ENCODE measurements at regions not wholly inside any gene's neighbourhood (a gene's known extent, or its start where the extent isn't known, plus 50 kb on each side); places are given as distances from the start of the nearest gene placed in this dataset.

DNA sequence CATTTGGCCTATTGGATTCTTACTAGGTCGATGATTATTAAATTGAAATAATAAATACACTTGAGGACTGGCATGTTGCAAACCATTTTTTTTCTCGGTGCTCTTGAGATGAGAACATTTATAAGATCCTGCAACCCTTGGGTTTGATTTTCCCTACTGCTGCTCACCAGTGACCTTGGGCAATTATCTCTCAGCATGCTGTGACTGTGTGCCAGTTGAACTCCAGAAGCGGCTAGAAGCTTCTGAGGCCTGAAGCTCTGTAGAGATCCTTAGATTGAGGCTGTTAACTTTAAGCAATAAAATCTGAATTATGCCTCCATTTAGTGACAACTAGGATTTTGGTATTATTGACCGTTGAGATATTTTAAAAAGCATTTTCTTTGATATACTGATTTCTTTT lies 489.8 kb downstream of the MAT2B start:
- H3K27ac Mint-ChIP-seq: no peak overlapping the region
- no peaks in the 10 kb centered on the region for H3K27me3 Mint-ChIP-seq
- DNase-seq: no peak
- no peaks in the 10 kb centered on the region for H3K36me3 Mint-ChIP-seq
- H3K4me1 Mint-ChIP-seq: no peaks in the 10 kb centered on the region
- peaks cover 3% of the 10 kb centered on the region for H3K9me3 Mint-ChIP-seq
- H3K4me3 Mint-ChIP-seq: no peak overlapping the region

DNA sequence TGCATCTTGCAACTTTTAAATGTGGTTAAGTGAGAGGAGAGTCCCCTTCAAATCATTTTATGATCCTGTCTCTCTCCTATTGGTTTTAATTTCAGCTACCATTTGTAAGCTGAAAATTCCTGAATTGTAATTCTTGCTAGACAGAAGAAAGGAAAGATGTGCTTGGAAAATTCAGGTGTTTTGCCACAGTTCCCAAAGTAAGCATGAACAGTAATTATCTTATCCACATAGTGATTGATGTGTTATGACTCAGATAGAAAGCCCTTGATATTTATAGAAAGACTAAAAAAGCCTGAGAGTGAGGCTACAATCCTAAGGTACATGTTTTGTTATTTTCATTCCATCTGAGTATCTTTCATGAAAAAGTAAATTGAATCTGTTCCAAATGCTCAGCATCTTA lies 492.5 kb downstream of the MAT2B start:
- peaks cover 3% of the 10 kb centered on the region for H3K9me3 Mint-ChIP-seq
- no peaks in the 10 kb centered on the region for H3K4me1 Mint-ChIP-seq
- no peak overlapping the region for H3K4me3 Mint-ChIP-seq
- DNase-seq: no peak
- no peaks in the 10 kb centered on the region for H3K27me3 Mint-ChIP-seq
- no peaks in the 10 kb centered on the region for H3K36me3 Mint-ChIP-seq
- H3K27ac Mint-ChIP-seq: no peak overlapping the region

DNA sequence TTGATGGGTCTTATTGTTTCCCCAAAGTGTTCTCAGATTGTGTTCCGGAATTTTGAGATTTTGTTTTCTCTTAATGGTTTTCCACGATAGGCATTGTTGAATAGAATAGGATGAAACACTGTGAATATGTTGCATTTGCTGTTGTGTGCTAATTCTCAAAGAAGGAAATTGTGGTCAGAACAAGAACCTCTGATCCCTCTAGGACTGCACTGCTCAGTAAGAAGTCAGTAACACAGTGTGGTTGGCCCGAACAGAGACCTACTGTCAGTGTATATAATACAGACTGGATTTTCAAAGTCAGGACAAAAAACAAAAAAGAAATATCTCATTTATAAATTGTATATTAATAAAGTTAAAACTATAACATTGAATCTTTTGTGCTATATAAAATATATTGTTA lies 494.8 kb downstream of the MAT2B start:
- H3K4me3 Mint-ChIP-seq: no peak overlapping the region

DNA sequence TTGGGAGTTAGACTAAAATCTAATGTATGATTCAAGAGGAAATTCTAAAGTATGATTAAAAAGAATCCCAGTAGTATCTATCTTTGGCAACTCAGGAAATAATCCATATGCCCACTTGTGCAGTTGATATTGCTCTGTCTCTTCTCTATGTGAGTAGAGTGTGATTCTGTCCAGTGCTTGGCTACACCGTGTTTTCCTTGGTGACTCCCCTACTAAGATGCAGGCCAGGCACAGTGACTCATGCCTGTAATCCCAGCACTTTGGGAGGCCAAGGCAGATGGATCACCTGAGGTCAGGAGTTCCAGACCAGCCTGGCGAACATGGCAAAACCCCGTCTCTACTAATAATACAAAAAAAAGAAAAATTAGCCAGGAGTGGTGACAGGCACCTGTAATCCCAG lies 495.4 kb downstream of the MAT2B start:
- Mint-ChIP-seq H3K4me3 (no peak overlapping the region), H3K36me3 (no peaks in the 10 kb centered on the region), H3K9me3 (peaks cover 3% of the 10 kb centered on the region), H3K27ac (no peak overlapping the region), H3K27me3 (no peaks in the 10 kb centered on the region), H3K4me1 (no peaks in the 10 kb centered on the region)
- DNase-seq: no peak

More for the DNA sequence above, 494.8 kb downstream of the MAT2B start:
- Mint-ChIP-seq H3K36me3 (no peaks in the 10 kb centered on the region), H3K27ac (no peak overlapping the region), H3K27me3 (no peaks in the 10 kb centered on the region), H3K4me1 (no peaks in the 10 kb centered on the region), H3K9me3 (peaks cover 3% of the 10 kb centered on the region)
- DNase-seq: no peak

DNA sequence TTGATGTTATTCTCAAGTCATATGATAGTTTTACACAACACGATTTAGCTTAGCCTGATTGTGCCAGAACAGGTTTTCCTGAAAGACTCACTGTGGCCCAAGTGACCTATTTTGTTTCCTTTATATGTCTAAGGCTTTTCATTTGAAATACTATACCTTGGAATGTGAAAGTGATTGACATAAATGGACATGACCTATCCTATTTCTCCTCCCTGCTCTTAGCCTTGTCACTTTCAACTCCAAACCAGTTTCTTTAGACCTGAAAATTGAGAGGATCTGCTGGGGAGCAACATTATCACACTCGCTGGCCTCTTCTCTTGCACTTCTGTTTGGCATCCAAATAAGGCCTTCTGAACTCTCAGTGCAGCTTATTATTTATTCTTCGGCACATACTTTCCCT lies 496.8 kb downstream of the MAT2B start:
- H3K9me3 Mint-ChIP-seq: peaks cover 3% of the 10 kb centered on the region
- H3K36me3 Mint-ChIP-seq: no peaks in the 10 kb centered on the region

DNA sequence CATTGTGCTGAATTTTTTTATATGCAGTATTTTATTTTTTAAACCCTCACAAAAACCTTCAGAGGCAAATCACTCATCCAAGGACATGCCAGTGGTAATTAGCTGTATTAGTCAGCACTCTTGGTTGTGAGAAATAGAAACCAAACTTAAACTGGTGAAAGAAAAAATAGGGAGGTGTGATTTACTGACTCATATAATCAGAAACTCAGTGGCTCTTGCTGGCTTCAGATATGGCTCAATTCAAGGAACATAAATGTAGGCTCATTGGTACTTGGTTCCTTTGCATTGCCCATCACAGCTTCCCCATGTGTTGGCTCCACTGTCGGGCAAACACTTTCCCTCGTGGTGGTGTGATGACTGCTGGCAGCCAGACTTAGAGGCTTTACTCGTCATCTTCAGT lies 497.2 kb downstream of the MAT2B start:
- Mint-ChIP-seq H3K4me1 (no peaks in the 10 kb centered on the region), H3K36me3 (no peaks in the 10 kb centered on the region), H3K9me3 (no peaks in the 10 kb centered on the region), H3K27me3 (no peaks in the 10 kb centered on the region), H3K4me3 (no peak overlapping the region), H3K27ac (no peak overlapping the region)
- DNase-seq: no peak

More for the DNA sequence above, 496.8 kb downstream of the MAT2B start:
- DNase-seq: no peak
- H3K27ac Mint-ChIP-seq: no peak overlapping the region
- no peak overlapping the region for H3K4me3 Mint-ChIP-seq
- no peaks in the 10 kb centered on the region for H3K4me1 Mint-ChIP-seq
- no peaks in the 10 kb centered on the region for H3K27me3 Mint-ChIP-seq

DNA sequence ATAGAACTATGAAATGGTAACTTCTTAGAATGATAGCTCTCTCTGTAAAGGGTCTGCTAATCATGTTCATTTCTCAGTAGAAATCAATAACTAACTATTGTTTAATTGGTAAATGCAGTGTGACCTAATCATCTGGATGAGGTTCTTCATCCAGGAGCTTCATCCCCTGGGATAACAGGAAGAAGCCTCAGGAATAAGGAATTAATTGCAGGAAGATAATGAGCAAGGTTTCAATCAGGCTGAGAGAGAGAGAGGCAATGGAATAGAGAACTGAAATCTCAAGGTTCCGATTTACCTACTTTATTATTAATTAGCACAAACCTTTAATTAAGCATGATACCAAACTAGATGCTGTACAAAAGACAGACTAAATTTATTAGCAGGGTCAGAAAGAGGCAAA lies 499.7 kb downstream of the MAT2B start:
- no peak overlapping the region for H3K4me3 Mint-ChIP-seq
- no peaks in the 10 kb centered on the region for H3K36me3 Mint-ChIP-seq
- H3K9me3 Mint-ChIP-seq: no peaks in the 10 kb centered on the region
- DNase-seq: no peak
- H3K27ac Mint-ChIP-seq: no peak overlapping the region
- no peaks in the 10 kb centered on the region for H3K4me1 Mint-ChIP-seq
- no peaks in the 10 kb centered on the region for H3K27me3 Mint-ChIP-seq

DNA sequence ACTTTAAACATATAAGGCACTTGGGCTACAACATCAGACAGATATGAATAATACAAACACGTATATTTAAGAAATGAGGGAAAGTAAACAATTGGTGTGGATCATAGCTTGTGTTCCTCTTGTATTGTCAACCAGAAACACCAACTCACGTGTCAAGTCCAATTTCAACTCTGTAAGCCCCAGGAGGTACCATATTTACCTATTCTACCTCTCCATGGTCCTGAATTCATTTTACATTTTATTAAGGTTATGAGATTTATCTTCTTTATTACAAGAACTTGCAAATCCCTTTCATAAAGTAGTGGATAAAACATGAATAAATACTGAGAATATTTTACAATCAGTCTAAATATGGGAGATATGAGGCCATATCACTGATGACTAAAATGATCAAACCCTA lies 501.6 kb downstream of the MAT2B start:
- no peaks in the 10 kb centered on the region for H3K4me1 Mint-ChIP-seq
- H3K9me3 Mint-ChIP-seq: no peaks in the 10 kb centered on the region
- H3K27ac Mint-ChIP-seq: no peak overlapping the region
- H3K27me3 Mint-ChIP-seq: no peaks in the 10 kb centered on the region
- H3K4me3 Mint-ChIP-seq: no peak overlapping the region
- H3K36me3 Mint-ChIP-seq: no peaks in the 10 kb centered on the region
- no peak for DNase-seq

DNA sequence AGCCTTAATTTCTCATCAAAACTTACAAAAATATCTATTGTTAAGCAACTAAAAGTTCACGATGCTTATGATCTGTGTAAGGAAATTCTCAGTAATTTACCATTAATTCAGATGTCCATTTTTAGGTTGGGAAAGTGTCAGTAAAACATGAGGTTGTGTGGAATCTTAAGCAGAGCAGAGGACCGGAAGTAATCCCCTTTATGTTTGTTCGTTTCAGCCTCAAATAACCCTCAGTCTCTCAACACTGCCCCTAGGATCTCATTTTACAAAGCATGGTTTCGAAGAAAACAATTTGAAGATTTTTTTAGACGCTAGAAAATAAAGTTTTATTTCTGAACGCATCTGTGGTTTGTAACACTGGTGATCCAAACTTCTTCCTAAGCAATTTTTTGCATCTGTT lies 504.2 kb downstream of the MAT2B start:
- Mint-ChIP-seq H3K4me3 (no peak overlapping the region), H3K27ac (no peak overlapping the region), H3K27me3 (peaks cover 8% of the 10 kb centered on the region), H3K4me1 (no peaks in the 10 kb centered on the region), H3K36me3 (no peaks in the 10 kb centered on the region), H3K9me3 (no peaks in the 10 kb centered on the region)
- no peak for DNase-seq

DNA sequence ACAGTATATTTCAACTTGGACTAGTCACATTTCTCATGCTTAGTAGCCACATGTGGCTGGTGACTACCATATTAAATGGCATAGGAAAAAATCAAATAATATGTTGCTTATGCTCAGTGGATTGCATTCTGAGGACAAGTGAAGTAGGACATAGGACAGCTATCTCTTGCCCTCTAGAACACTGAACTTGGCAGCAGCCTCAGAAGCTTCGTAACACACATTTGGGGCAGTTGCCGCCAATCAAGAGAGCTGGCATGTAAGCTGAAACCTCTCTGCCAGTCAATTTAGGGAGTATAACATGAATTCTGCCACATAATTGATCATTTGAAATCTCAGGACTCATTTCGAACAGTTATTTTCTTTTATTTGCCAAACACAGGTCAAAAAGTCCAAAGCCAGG lies 505.5 kb downstream of the MAT2B start:
- DNase-seq: no peak
- no peak overlapping the region for H3K27ac Mint-ChIP-seq
- H3K4me3 Mint-ChIP-seq: no peak overlapping the region
- peaks cover 8% of the 10 kb centered on the region for H3K27me3 Mint-ChIP-seq
- no peaks in the 10 kb centered on the region for H3K36me3 Mint-ChIP-seq
- H3K4me1 Mint-ChIP-seq: no peaks in the 10 kb centered on the region
- no peaks in the 10 kb centered on the region for H3K9me3 Mint-ChIP-seq

DNA sequence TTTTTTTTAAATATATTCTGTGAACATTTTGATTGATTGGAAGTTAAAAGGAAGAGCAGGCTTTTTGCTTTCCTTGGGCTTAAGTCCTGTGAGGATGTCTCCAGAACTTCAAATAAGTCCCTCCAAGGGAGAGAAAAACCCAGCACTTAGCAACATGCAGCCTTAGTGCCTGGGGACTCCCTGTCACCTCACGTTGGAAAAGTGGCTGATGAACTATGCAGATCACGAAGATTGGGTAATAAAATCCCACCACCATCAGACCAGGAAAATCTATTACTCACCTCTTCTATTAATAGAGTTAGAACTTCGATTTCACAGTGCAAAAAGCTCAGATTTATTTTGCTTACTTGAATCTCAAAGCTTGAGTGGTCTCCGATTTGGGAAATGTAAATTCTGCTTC lies 507.0 kb downstream of the MAT2B start:
- DNase-seq: no peak
- Mint-ChIP-seq H3K4me3 (no peak overlapping the region), H3K4me1 (no peaks in the 10 kb centered on the region), H3K27me3 (peaks cover 8% of the 10 kb centered on the region), H3K27ac (no peak overlapping the region), H3K36me3 (no peaks in the 10 kb centered on the region), H3K9me3 (no peaks in the 10 kb centered on the region)

DNA sequence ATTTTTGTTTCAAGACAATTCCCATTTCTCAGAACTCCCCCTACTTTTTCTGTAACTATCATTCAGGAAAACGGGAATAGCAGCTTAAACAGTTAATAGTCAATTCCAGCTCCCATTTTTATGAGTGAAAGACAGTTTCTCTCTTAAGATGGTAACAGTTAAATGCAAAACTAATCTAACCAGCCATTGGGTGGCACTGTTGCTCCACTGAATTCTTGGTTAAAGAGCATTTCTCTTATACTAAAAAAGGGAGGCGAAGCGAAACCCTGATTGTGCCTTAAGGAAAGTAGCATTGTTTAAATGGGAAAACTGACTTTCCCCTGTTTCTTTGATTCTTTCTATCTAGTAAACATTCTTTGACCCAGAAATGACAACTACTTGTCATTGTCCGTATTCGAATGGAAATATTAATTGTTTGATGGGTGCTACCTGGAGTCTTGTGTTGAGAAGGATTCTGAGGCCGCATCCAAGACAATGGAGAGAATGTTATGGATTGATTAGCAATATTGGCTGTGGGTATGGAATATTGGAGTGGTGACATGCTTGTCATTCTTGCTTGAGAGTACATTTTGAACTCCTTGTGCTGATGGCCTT lies 507.8 kb downstream of the MAT2B start:
- Mint-ChIP-seq H3K4me3 (no peak overlapping the region), H3K4me1 (no peaks in the 10 kb centered on the region), H3K9me3 (no peaks in the 10 kb centered on the region), H3K36me3 (no peaks in the 10 kb centered on the region), H3K27ac (no peak overlapping the region), H3K27me3 (peaks cover 8% of the 10 kb centered on the region)
- peak; percentile 12 for DNase-seq

DNA sequence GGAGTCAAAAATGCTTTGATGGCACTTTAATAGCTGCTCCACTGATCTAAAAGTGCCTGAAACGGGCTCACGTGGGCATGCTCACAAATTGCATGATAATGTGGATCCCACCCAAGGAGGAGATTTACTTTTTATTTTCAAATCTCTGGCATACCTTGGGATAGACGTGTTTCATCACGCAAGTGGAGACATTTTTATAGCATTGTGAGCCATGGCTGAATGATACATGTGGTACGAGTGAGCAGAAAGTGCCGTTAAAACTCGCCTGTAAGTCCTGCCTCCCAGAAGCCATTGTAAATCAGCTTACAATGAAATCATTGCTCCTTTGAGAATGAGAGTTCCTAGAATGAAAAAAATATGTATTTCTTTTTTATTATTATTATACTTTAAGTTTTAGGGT lies 514.7 kb downstream of the MAT2B start:
- Mint-ChIP-seq H3K27ac (no peak overlapping the region), H3K27me3 (no peaks in the 10 kb centered on the region), H3K4me1 (no peaks in the 10 kb centered on the region), H3K4me3 (no peak overlapping the region), H3K36me3 (no peaks in the 10 kb centered on the region), H3K9me3 (peaks cover 4% of the 10 kb centered on the region)
- no peak for DNase-seq

DNA sequence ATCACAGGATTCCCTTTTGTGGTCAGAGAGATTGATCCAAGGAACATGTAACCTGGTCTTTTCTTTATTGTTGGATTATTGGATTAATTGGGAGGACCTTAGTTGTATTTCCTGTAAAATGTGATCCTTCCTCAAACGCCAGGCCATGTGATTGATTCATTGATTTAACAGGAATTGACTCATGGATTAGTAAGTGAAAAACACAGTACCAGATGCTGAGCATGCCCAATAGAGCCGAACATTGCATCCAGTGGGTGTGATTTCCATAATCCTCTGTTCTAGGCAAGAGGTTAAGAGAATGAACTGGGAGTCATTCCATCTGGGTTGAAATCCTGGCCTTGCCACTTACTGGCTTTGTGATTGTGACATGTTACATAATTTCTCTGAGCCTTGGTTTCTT lies 522.3 kb downstream of the MAT2B start:
- Mint-ChIP-seq H3K4me3 (no peak overlapping the region), H3K36me3 (no peaks in the 10 kb centered on the region), H3K27me3 (no peaks in the 10 kb centered on the region), H3K27ac (no peak overlapping the region), H3K9me3 (peaks cover 3% of the 10 kb centered on the region), H3K4me1 (no peaks in the 10 kb centered on the region)
- DNase-seq: no peak

DNA sequence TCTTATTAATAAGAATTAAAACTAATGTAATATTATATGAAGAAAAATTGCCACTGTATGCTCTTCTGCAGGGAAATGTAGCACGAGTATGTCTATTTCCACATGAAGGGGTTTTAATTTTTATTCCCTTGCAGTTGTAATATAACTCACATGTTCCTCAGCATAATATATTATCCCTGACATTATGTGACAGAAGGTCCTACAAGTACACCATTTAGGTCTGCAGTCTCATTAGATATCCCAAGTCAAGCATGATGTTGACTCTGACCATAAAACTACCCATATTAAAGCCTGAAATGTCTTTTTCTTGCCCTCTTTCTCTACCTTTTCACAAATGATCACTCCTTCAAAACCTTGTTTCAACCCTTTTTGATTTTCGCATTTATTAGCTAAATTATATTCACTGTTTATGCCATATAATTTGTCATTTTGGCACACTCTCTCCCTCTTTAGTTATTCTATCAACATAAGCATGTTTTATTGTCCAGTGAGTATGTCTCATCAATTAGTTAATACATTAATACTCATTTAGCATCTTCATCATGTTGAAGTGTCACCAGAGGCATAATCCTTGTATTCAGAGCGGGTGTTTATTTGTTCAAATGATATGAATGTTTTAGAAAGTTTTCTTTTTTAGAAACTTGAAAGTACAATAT lies 532.8 kb downstream of the MAT2B start:
- H3K27ac Mint-ChIP-seq: no peak overlapping the region
- no peaks in the 10 kb centered on the region for H3K4me1 Mint-ChIP-seq
- H3K36me3 Mint-ChIP-seq: no peaks in the 10 kb centered on the region
- no peak for DNase-seq
- H3K27me3 Mint-ChIP-seq: no peaks in the 10 kb centered on the region
- H3K9me3 Mint-ChIP-seq: no peaks in the 10 kb centered on the region
- H3K4me3 Mint-ChIP-seq: no peak overlapping the region

DNA sequence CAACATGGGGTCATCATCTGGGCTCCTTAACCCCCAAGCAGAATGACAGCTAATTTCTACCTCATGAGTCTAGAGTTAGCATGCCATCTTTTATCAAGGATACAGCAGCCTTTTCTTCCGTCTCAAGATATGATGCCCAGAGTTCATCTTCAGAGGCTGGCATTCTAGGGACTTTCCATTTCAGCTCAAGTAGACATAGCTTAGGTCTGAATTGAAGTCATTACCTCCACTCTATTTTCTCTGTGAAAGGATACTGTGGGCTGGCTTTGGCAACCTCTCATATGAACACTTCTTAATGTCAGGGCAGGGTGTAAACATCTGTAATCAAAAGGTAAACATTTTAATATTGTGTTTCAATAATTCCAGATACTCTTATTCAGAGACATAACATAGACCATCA lies 535.7 kb downstream of the MAT2B start:
- Mint-ChIP-seq H3K9me3 (no peaks in the 10 kb centered on the region), H3K4me1 (no peaks in the 10 kb centered on the region), H3K4me3 (no peak overlapping the region), H3K27me3 (no peaks in the 10 kb centered on the region), H3K36me3 (no peaks in the 10 kb centered on the region), H3K27ac (no peak overlapping the region)
- no peak for DNase-seq

Measured in activated naive CD8-positive, alpha-beta T cell treated with anti-CD3 and anti-CD28 coated beads for 36 hours (primary cell).